Mesendoderm (in vitro differentiated cells): ENCODE measurements at regions not wholly inside any gene's neighbourhood (a gene's known extent, or its start where the extent isn't known, plus 50 kb on each side); places are given as distances from the start of the nearest gene placed in this dataset.
A peak's percentile ranks its signal among the peaks of the same experiment; 100 is the strongest.

Experiments used
- DNase-seq: peaks from one replicate; pipeline ENCODE4 v3.0.0; 2013
- H2AK5ac ChIP-seq: 2 replicates; pipeline ENCODE4 v1.6.1; 2013; ENCODE audit warnings: low read length, inconsistent platforms
- H2BK120ac ChIP-seq: 2 replicates; pipeline ENCODE4 v1.6.1; 2013; ENCODE audit warnings: low read depth, mild to moderate bottlenecking, low read length, moderate library complexity, mixed read lengths
- H2BK15ac ChIP-seq: replicated peaks from 2 replicates; pipeline ENCODE4 v1.6.1; 2013; ENCODE audit warnings: low read depth, mild to moderate bottlenecking, moderate library complexity
- H2BK5ac ChIP-seq: 2 replicates; pipeline ENCODE4 v1.6.1; 2013; ENCODE audit warnings: low read length, inconsistent platforms
- H3K18ac ChIP-seq: 2 replicates; pipeline ENCODE4 v1.6.1; 2013; ENCODE audit warnings: mild to moderate bottlenecking, low read length, mixed read lengths
- H3K23ac ChIP-seq: one replicate; pipeline ENCODE4 v1.6.1; 2013; ENCODE audit warnings: low read length
- H3K27ac ChIP-seq: 2 replicates; pipeline ENCODE4 v1.5.1; 2013; ENCODE audit warnings: low read depth, mild to moderate bottlenecking, inconsistent platforms, low read length, moderate library complexity
- H3K27me3 ChIP-seq: 2 replicates; pipeline ENCODE4 v1.6.1; 2013; ENCODE audit warnings: low read length, control low read depth, mild to moderate bottlenecking, inconsistent platforms; ENCODE audit not compliant: insufficient read depth, poor library complexity
- H3K36me3 ChIP-seq: 2 replicates; pipeline ENCODE4 v1.6.1; 2013; ENCODE audit warnings: low read length, inconsistent platforms; ENCODE audit not compliant: control insufficient read depth, insufficient read depth
- H3K4ac ChIP-seq: one replicate; pipeline ENCODE4 v1.6.1; 2013; ENCODE audit warnings: low read depth, mild to moderate bottlenecking, low read length, moderate library complexity
- H3K4me1 ChIP-seq: 2 replicates; pipeline ENCODE4 v1.6.1; 2013; ENCODE audit warnings: low read depth, low read length, inconsistent platforms; ENCODE audit not compliant: control insufficient read depth
- H3K4me2 ChIP-seq: 2 replicates; pipeline ENCODE4 v1.6.1; 2013; ENCODE audit warnings: low read length
- H3K4me3 ChIP-seq: 2 replicates; pipeline ENCODE4 v1.5.1; 2013; ENCODE audit warnings: mild to moderate bottlenecking, low read length
- H3K56ac ChIP-seq: one replicate; pipeline ENCODE4 v1.6.1; 2013; ENCODE audit warnings: low read length
- H3K79me1 ChIP-seq: 2 replicates; pipeline ENCODE4 v1.6.1; 2013; ENCODE audit warnings: low read length, inconsistent platforms
- H3K79me2 ChIP-seq: 2 replicates; pipeline ENCODE4 v1.6.1; 2013; ENCODE audit warnings: mild to moderate bottlenecking, low read length; ENCODE audit not compliant: control insufficient read depth, insufficient read depth
- H3K9ac ChIP-seq: 2 replicates; pipeline ENCODE4 v1.6.1; 2013; ENCODE audit warnings: low read length, inconsistent platforms
- H4K5ac ChIP-seq: one replicate; pipeline ENCODE4 v1.6.1; 2013; ENCODE audit warnings: low read length
- H4K8ac ChIP-seq: one replicate; pipeline ENCODE4 v1.6.1; 2013; ENCODE audit warnings: low read depth, mild to moderate bottlenecking, control low read depth, low read length, moderate library complexity
- WGBS: extraction: QIAGEN DNeasy Blood & Tissue Kit; methylation state at CpG from one replicate; pipeline ENCODE4 v1.1.7; 2013; ENCODE audit warnings: low lambda C conversion rate, missing lambda C conversion rate; ENCODE audit not compliant: insufficient coverage; ENCODE audit errors: extremely low coverage; 5-methylcytosine and 5-hydroxymethylcytosine counted together

GRCh38 chr5:3542769-3543168, 52.9 kb upstream of the IRX1 start:
- Histone ChIP-seq H3K79me1 (no peaks in the 10 kb centered on the region), H4K5ac (no peak overlapping the region), H3K56ac (no peak overlapping the region), H2AK5ac (no peak overlapping the region), H3K18ac (no peak overlapping the region), H3K4ac (no peak overlapping the region), H3K4me3 (no peak overlapping the region), H3K9ac (no peak overlapping the region), H3K79me2 (no peaks in the 10 kb centered on the region), H4K8ac (no peak overlapping the region), H3K27ac (no peak overlapping the region), H3K27me3 (no peaks in the 10 kb centered on the region), H3K4me2 (no peak overlapping the region), H2BK120ac (no peak overlapping the region), H3K36me3 (no peaks in the 10 kb centered on the region), H3K23ac (no peak overlapping the region), H2BK15ac (no peak overlapping the region), H2BK5ac (no peak overlapping the region), H3K4me1 (no peaks in the 10 kb centered on the region)
- DNase-seq = no peak
- no CpG with 5 or more reads among the region's 7 CpGs for WGBS

- Histone ChIP-seq H4K5ac (no peak overlapping the region), H3K23ac (no peak overlapping the region), H3K27ac (no peak overlapping the region), H4K8ac (no peak overlapping the region), H2BK5ac (no peak overlapping the region), H2BK15ac (no peak overlapping the region), H2AK5ac (no peak overlapping the region), H3K18ac (no peak overlapping the region), H3K27me3 (no peaks in the 10 kb centered on the region), H3K4me2 (no peak overlapping the region), H3K36me3 (no peaks in the 10 kb centered on the region), H2BK120ac (no peak overlapping the region), H3K4ac (no peak overlapping the region), H3K79me2 (no peaks in the 10 kb centered on the region), H3K4me1 (no peaks in the 10 kb centered on the region), H3K9ac (no peak overlapping the region), H3K4me3 (no peak overlapping the region), H3K79me1 (no peaks in the 10 kb centered on the region), H3K56ac (no peak overlapping the region)
- no CpG with 5 or more reads among the region's 3 CpGs for WGBS
- peak; percentile 22 for DNase-seq
Measured at GRCh38 chr5:3542158-3542557, 53.5 kb upstream of the IRX1 start.

- no peak overlapping the region for H3K56ac ChIP-seq
- H3K9ac ChIP-seq = no peak overlapping the region
- H3K4ac ChIP-seq = no peak overlapping the region
- H3K36me3 ChIP-seq = no peaks in the 10 kb centered on the region
- no peaks in the 10 kb centered on the region for H3K4me1 ChIP-seq
- no peak for DNase-seq
- WGBS = no CpG with 5 or more reads among the region's 8 CpGs
- no peak overlapping the region for H3K27ac ChIP-seq
- no peak overlapping the region for H3K4me2 ChIP-seq
- no peak overlapping the region for H2BK5ac ChIP-seq
- no peaks in the 10 kb centered on the region for H3K79me2 ChIP-seq
- no peak overlapping the region for H4K8ac ChIP-seq
- H4K5ac ChIP-seq = no peak overlapping the region
- H3K79me1 ChIP-seq = no peaks in the 10 kb centered on the region
- H2BK15ac ChIP-seq = no peak overlapping the region
- H3K4me3 ChIP-seq = no peak overlapping the region
- H2AK5ac ChIP-seq = no peak overlapping the region
- no peak overlapping the region for H3K23ac ChIP-seq
- H2BK120ac ChIP-seq = no peak overlapping the region
- no peaks in the 10 kb centered on the region for H3K27me3 ChIP-seq
- no peak overlapping the region for H3K18ac ChIP-seq
Measured at GRCh38 chr5:3538886-3539285, 56.7 kb upstream of the IRX1 start.

- Histone ChIP-seq H3K4me1 (no peaks in the 10 kb centered on the region), H3K4me2 (no peak overlapping the region), H2BK120ac (no peak overlapping the region), H3K9ac (no peak overlapping the region), H4K5ac (no peak overlapping the region), H3K4ac (no peak overlapping the region), H3K56ac (no peak overlapping the region), H3K79me1 (no peaks in the 10 kb centered on the region), H2AK5ac (no peak overlapping the region), H3K4me3 (no peak overlapping the region), H2BK15ac (no peak overlapping the region), H3K36me3 (no peaks in the 10 kb centered on the region), H3K27ac (no peak overlapping the region), H2BK5ac (no peak overlapping the region), H3K23ac (no peak overlapping the region), H4K8ac (no peak overlapping the region), H3K18ac (no peak overlapping the region), H3K27me3 (no peaks in the 10 kb centered on the region), H3K79me2 (no peaks in the 10 kb centered on the region)
- DNase-seq = no peak
- WGBS = no CpG with 5 or more reads among the region's 8 CpGs
Measured at GRCh38 chr5:3537942-3538341, 57.7 kb upstream of the IRX1 start.

GRCh38 chr5:3535414-3536211, 60.0 kb upstream of the IRX1 start:
- no peak overlapping the region for H3K4me2 ChIP-seq
- H3K4me1 ChIP-seq = no peaks in the 10 kb centered on the region
- H4K5ac ChIP-seq = no peak overlapping the region
- H3K79me1 ChIP-seq = no peaks in the 10 kb centered on the region
- H3K4ac ChIP-seq = no peak overlapping the region
- H4K8ac ChIP-seq = no peak overlapping the region
- no peaks in the 10 kb centered on the region for H3K27me3 ChIP-seq
- no peaks in the 10 kb centered on the region for H3K79me2 ChIP-seq
- no peak overlapping the region for H3K23ac ChIP-seq
- H3K18ac ChIP-seq = no peak overlapping the region
- H3K36me3 ChIP-seq = no peaks in the 10 kb centered on the region
- no peak overlapping the region for H3K9ac ChIP-seq
- H2BK15ac ChIP-seq = no peak overlapping the region
- H3K4me3 ChIP-seq = no peak overlapping the region
- no peak overlapping the region for H2BK120ac ChIP-seq
- DNase-seq = no peak
- no peak overlapping the region for H3K56ac ChIP-seq
- no peak overlapping the region for H3K27ac ChIP-seq
- WGBS = no CpG with 5 or more reads among the region's 60 CpGs
- H2BK5ac ChIP-seq = no peak overlapping the region
- H2AK5ac ChIP-seq = no peak overlapping the region

- Histone ChIP-seq H3K23ac (no peak overlapping the region), H3K27me3 (no peaks in the 10 kb centered on the region), H3K4ac (no peak overlapping the region), H2BK15ac (no peak overlapping the region), H2AK5ac (no peak overlapping the region), H3K18ac (no peak overlapping the region), H3K4me3 (no peak overlapping the region), H3K27ac (no peak overlapping the region), H4K8ac (no peak overlapping the region), H4K5ac (no peak overlapping the region), H3K4me1 (no peaks in the 10 kb centered on the region), H2BK120ac (no peak overlapping the region), H3K79me1 (no peaks in the 10 kb centered on the region), H3K36me3 (no peaks in the 10 kb centered on the region), H3K56ac (no peak overlapping the region), H3K4me2 (no peak overlapping the region), H2BK5ac (no peak overlapping the region), H3K79me2 (no peaks in the 10 kb centered on the region), H3K9ac (no peak overlapping the region)
- WGBS = no CpG with 5 or more reads among the region's 13 CpGs
- peak; percentile 25 for DNase-seq
Measured at GRCh38 chr5:3534997-3535396, 60.6 kb upstream of the IRX1 start.
